ENCODE measurements at regions not wholly inside any gene's neighbourhood (a gene's known extent, or its start where the extent isn't known, plus 50 kb on each side); places are given as distances from the start of the nearest gene placed in this dataset.

DNA sequence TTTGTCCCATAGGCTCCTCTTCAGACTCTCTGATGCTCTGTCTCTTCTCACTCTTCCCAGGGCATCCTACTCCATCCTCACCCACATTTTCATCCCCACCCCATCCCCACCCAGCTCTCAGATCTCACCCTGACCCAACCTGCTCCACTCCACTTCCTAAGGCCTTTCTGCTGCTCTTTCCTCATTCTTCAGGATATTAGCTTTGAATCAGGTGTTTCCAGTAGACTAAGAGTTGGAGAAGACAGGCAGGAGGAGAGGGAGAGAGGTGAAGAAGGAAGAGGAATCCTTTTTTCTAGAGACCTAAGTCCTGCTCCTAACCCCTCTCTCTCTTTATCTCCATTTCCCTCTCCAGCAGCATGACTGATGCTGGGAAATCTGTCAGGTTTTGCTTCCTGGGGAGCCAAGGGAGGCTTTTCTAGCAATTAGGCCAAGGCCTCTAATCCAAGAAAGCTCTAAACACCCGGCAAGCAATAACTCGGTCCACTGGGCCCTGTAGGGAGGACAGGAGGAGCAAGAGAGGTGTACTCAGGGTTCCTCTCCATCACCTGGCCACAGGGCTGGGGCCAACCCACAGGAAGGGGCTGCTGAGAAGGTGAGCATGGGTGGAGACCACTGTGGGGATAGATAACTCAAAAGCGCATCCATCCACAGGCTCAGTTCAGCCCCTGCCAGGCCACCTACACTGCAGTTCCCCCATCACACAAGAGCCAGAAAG, 133.3 kb downstream of the TMEM132E start:
- no peak for DNase-seq (ENCODE audit: low spot score)

DNA sequence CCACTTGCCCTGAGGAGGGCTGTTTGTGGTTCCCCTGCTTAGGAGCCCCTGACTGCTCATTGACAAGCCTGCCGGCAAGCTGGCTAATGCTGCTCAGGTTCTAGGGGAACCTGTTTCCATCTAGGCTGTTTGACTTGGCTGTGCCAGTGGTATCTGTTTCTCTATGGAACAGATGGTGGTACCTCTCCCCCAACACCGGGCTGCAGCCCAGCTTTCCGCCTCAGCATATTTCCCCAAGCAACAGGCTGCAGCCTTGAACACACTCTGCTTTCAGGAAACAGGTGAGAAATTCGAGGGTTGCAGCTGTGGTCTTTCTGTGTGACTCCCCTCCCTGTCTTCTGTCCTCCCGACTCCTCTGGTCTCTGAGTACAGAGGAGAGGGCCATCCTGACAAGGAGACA, 132.3 kb downstream of the TMEM132E start:
- no peak for DNase-seq (ENCODE audit: low spot score)

DNA sequence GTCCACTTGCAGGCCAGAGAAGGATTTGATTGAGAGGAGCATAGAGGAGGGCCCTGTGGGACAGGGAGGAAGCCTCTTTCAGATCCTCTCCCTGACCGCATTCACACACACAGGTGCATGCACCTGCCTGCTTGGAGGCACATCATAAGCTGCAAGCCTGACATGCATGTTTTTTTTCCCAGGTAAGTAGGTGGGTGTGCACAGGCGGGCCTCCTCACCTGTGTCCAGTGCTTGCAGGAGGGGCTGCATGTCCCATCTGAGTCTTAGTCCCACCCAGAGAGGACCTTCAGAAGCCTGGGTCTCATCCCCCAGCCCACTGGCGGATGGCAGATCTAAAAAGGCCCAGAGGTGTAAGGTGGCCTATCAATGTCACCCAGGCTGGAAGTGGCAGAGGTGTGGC, 130.8 kb downstream of the TMEM132E start:
- no peak for DNase-seq (ENCODE audit: low spot score)

DNA sequence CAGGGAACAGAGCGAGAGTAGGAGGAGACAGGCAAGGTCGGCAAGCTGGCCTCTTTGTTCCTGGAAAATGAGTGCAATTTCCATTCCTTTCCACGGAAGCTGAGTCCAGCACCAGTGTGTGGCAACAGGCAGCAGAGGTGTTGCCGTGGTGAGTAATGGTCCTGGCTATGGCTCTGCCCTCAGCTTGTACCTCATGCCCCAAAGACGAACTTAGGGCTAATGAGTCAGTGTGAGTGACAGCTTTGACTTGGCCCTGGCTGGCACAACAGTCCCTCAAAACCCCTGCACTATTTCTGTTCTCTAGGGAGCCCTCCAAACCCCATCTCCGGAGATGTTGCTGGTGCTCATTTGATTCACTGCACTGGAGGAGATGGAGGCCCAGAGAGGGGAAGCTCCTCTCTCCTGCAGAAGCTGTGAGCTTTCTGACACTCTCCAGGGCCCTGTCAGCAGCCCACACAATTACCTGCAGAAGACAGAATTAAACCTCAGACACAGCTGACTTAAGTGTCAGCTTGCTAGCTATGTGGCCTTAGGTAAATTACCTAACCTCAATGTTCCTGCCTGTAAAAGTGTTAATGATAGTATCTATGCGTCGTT, 129.9 kb downstream of the TMEM132E start:
- DNase-seq (ENCODE audit: low spot score) = no peak

DNA sequence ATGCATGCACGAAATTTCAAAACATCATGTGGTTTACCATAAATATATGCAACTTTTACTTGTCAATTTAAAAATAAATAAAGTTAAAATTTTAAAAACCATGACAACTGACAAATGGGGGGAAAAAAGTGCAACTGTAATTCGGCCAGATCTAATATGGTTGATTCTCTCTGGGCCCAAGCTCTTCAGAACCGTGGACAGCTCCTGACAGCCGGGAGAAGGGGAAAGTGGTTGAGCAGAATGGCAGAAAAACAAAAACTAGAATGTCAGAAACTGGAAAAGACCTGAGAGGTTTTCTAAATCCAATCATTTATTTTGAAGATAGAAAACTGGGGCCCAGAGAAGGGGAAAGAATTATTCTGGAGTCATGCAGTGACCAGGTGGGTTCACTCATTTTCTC, 126.6 kb downstream of the TMEM132E start:
- DNase-seq (ENCODE audit: low spot score) = no peak

DNA sequence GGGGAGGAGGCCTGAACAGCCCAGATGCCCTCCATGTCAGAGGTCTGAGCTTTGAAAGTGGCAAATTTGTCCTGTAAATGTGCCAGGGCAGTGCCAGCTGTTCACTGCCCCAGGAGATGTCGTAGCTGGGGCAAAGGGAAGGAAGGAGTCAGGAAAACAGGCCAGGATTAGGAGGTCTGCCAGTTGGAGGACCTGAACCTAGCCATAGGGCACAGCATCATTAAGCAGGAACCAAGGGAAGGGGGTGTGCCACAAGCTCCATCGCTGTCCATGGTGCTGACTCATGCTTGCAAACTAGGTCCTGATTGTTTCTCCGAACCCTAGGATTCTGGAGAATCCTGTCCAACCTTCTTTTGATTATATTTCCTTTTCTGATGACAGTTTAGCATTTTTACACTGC, 124.2 kb downstream of the TMEM132E start:
- no peak for DNase-seq (ENCODE audit: low spot score)

DNA sequence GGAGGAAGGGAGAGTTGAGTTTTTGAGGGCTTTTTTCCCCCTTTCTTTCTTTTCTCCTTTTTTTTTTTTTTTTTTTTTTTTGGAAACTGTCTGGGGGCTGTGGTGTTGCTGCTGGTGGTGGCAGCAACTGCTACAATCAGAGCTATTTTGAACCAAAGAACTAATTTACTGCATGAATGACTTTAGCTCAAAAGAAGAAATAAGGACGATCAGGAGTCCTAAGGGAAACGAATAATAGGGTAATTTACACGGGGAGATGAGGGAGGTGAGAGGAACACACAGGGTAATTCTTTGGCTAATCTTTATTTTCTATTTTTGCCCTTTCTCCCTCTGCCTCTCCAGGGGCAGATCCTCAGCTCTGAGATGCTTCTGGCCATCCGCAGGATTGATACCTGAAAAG, 119.8 kb downstream of the TMEM132E start:
- DNase-seq (ENCODE audit: low spot score) = no peak

DNA sequence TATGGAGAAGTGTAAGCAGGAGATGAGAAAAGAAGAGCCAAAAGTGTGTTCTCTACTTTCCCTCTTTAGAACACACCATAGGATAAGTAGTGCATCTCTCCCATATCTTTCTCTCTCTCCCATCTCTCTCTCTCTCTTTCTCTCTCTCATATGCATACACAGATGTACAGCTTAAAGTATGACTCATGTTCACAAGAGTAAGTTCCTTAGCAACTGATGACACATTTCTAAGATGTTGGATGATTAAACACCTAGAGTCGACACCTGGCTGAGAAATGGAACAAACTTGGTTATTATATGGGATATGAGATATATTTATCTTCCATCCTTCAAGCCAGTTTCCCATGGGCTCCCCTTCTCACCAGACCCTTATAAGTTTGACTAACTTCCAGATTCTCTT, 113.5 kb downstream of the TMEM132E start:
- DNase-seq (ENCODE audit: low spot score) = no peak

Data from mesenteric fat pad (tissue), 1 donor.